NCI-H2227 (cell line): ENCODE measurements at regions not wholly inside any gene's neighbourhood (a gene's known extent, or its start where the extent isn't known, plus 50 kb on each side); places are given as distances from the start of the nearest gene placed in this dataset.

Source experiments
- DNase-seq: peaks from one replicate; lab custom pipeline; 2025; ENCODE audit not compliant: unreplicated experiment; lab: John Stamatoyannopoulos, UW

DNA sequence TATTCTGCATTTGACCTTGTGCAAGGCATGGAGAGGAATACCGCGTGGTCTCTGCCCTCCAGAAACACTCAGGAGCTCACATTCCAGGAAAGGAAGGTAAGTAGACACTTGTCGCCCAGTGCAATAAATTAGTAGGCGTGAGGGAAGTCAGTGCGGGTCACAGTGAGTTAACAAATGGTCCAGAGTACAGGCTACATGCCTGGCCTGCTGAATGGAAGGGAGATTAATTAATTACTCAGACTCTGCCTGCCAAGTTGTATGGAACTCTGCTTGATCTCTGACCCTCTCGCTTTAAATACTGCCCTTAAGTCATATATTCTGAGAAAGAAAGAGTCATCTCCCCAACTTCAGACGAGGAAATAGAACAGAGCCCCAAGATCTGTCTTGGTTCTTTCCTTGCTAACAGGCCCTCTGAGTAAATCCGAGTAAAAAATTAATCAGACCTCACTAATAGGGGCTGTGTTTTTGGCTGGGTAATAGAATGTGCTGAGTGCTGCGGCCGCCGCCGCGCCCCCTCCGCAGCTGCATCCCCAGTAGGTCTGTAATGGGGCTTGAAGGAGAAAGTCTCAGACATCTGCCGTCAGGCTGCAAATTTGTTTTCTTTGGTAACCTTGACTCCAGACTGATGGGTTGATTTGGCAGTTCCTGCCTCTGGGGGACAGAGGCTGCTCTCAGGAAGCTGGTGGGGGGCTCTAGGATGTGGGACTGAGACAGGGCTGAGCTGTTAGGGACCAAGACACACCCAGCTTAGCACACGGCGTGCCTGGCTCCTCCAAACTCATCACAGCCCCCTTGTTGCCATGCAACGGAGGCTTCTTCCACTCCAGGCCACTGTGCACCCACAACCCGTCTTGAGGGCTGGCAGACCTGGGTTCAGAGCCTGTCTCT, 144.4 kb downstream of the NSG2 start:
- no peak for DNase-seq

DNA sequence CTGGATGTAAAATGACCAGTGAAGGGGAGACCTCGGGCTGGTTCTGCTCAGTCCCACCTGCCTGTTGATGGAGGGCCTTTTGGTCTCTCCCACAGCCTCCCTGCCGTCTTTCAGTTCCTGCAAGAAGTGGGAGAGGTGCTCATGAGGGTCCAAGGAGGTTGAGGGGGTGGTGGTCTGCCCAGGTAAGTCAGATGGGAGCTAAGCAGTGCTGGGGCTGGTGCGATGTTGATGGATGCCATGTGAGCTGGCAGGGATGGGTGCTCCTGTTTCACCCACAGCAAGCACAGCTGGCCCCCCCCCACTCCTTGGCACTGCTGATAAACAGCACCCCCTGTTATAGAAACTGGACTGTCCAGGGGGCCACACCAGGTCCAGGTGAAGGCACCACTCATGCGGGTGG, 145.6 kb downstream of the NSG2 start:
- no peak for DNase-seq

DNA sequence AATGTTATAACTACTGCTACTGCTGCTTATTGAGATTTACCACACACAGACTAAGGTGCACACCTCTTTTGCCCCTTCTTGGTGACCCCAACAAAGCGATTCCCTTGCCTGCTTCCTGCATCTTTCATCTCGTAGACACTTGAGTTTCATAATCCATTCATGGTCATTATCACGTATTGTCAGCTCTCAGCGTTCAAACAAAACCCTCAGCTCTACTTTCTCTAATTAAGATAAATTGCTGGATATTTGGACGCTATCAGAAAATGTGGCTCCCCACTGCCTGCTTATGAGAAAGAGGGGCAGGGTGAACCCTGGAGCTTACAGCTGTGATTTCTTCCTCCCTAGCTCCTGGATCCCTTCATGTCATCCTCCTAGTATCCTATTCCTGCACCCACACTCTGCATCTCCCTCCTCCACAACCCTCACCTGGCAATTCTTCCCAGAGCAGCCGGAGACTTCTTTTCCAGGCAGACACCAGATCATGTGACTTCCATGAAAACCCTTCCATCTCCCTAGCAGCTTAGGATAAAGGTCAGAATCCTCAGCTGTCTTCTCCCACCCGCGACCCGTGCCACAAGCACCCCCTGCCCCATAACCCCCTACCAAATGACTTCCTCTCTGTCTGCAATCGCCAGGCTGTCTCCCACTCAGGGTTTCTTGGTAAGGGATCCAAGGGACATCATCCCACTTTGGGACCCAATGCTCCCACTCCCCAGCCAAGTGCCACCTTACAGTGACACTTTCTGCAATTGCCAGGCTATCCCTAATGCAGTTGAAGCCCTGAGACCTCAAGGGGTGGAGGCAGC, 146.5 kb downstream of the NSG2 start:
- DNase-seq: no peak

DNA sequence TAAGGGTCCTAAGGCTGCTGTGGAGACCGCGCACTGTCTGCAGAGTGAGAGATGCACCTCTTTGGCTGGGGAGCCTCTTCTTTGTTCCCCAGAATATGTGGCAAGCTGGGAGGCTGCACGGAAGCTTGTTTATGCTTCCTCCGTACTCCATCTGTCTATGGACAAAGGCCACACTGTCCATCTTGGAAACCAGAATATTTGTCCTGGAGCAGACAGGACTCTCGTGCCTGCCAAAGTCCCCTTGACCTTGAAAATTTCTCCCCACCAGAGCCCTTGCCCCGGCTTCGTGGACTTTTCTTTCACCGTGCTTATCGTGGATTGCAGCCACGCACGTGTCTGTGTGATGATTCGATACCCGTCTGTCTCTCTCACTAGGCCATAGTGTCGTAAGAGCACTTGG, 147.4 kb downstream of the NSG2 start:
- no peak for DNase-seq

DNA sequence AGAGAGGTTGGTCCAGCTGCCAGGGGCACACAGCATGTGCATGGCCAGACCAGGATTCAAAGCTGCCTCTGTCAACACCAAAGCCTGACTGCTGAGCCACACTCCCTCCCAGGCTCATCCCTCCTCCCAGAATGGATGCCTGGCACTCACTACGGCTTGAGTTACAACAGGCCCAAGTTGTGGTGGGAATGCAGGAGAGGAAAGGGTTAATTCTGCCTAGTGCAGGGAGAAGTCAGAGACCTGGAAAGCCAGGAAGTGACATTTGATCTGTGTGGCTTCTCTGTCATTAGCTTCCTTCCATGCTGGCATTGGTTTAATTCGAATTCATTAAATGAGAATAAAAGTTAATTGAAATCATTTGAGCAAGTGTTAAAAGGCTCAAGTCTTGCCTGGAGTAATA, 150.0 kb downstream of the NSG2 start:
- DNase-seq: no peak

DNA sequence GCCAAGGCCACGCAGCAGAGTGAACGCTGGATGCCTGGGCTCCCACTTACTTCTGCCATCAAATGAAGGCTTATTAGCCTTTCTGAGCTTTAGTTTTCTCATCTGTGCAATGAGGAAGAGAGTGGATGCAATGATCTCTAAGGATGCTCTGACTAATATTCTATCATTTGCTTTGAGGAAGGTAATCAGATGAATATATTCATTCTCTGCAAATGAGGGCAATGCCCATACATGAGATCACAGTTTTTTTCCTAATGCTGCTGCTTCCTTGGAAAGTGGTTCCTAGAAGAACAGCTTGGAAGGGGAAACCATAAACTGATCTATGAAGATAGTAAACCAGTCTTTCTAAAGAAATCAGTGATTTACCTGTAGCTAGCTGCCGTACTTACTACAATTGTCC, 152.4 kb downstream of the NSG2 start:
- no peak for DNase-seq

DNA sequence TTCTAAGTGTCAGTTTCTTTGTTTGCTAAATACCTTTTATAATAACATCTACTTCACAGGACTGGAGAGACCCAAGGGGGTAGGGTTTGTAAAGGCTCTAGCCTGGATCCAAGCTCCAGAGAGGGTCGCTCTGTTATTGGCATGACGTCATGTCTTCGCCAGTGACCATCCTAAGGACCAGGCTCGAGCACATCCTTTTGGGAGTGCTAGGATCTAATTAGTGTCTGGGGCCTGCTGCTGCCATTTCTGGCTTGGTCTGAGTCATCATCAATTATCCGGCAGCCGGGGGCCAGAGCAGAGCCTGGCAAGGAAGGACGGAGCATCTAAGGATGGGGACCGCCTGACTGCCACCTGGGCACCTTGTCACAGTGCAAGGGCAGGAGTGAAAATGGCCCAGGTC, 153.0 kb downstream of the NSG2 start:
- no peak for DNase-seq

DNA sequence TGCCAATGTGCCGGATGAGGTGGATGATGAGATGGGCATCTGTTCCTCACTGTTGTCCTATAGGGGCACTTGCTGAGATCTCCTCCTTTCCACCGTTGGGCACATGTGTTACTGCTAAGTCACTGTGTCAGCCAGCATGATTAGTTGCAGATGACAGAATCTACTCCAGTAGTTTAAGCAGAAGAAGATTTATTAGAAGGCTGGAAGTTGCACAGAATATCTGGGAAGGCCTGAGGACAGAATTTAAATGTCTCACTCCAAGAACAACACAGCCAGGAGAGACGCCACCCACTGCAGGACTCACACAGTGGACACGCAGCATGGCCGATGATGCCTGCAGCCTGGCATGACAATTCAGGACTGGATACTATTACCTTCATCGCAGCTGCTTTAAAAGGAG, 157.5 kb downstream of the NSG2 start:
- no peak for DNase-seq

DNA sequence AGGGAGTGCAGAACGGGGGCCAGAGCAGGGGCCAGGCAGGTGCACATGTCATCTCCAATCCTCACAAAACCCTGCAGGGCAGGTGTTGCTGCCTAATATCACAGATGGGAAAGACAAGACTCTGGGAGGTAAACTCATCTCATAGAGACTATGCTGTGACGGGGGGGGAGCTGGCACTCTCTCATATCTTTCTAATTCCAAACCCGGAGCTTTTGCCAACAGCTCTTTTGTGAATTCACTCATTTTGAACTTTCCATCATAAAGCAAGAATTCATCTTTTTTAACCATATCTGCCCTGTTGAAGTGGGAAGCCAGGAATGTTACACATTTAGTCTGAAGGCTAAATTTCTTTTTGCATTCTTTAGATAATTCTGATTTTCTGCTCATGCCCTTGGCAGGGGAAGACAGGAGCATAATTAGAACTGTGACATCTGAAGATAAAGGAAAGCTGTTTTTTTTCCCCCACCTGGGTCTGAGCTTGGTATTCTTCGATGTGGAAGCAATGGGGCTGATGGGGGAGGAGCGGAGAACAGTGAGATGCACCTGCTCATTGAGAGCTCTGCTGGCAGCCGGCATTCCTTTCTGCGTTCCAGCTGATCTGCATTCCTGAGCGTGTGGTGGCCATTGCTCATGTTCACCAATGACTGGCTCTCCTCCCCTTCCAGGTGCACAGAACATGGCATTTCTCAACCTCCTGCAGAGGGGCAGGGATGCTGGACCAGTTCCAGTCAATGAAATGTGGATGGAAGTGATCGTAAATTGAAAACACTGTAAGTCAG, 159.2 kb downstream of the NSG2 start:
- no peak for DNase-seq

DNA sequence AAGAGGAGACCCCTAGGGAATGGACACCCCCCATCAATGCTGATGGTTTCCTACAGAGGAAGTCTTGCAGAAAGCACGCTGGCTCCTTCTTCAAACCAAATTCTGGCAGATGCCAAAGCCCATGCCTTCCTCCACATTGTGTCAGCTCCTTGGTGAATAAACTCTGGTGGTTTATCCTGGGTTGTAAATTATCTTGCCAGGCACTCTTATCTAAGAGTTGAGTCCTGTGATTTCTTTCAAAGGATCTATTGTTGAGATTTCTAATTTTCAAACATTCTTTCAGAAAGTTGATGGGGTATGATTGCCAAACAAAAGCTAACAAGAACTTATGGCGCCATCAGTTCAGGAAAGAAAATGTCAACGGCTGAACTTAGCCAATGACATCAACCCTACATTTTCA, 160.4 kb downstream of the NSG2 start:
- no peak for DNase-seq

DNA sequence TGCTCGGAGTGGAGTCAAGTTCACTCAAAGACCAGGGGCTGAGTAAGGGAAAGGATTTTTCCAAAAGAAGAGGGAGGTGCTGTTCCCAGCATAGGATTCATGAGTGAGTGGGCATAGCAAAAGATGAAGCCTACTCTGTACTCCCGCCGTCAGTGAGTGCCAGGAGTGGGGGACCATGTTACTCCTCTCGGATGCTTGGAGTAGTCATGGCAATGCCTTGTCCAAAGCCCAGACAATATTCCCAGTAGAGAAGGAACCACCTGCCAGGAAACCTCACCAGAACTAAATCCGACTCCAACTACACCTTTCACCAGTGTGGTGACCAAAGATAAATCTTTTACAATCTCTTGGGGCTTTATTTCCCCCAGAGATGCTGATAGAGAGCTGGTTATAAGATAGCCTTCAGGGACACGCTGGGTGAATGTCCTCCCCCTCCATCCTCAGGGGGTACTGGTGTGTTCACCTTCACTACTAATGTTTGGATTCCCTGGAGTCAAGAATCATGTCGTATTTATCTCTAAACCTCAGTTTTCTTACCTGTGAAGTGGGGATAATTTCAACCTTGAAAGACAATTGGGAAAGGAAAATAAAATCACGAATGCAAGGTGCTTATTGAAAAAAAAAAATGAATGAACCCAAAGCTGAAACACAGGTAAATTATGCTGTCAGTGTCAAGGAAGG, 165.2 kb downstream of the NSG2 start:
- DNase-seq: no peak

DNA sequence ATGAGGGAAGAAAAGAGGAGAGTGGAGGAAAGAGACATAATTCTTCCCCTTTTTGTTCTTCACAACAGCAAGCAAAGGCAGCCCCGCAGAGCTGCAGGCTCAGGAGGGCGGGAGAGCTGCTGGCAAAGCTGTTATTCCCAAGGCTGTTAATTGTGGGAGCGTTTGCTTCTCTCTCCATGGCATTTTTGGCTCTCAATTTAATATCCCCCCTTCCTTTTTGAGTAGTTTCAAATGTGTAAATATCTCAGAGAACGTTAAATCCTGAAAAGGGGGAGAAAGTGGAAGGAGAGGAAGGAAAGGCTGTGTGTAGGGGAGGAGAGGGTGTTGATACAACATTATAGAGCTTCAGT, 165.7 kb downstream of the NSG2 start:
- no peak for DNase-seq

DNA sequence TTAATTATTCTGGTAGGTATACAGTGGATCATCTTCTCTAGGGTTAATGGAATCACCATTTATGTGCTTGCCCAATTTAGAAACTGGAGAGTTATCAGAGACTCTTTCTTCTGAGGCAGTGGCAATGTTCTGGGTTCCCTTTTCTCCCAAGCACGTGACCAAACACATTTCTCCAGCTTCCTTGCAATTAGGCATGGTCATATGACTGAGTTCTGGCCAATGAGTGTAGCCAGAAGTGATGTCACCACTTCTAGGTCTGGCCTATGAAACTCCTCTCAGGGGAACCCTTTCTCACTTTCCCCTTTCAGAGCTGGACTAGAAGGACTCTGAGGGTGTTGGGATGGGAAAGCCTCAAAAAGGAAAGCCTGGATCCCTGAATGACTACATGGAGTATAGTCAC, 172.0 kb downstream of the NSG2 start:
- no peak for DNase-seq

DNA sequence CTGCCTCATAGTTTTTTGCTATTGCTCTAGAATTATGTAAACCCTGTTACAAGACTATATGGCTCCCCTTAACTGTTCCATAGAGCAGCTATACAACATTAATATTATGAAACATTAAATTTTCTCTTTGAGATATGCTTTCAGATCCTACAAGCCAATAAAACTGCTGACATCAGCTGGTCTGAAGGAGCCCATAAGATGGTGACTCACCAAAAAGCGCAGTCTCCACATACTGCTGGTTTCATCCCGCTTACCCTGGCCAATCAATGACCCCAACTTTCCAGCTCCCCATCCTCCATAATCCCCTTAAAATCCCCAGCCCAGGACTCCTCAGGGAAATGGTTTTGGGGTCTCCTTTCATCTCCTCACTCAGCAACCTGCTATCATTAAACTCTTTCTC, 172.7 kb downstream of the NSG2 start:
- no peak for DNase-seq

DNA sequence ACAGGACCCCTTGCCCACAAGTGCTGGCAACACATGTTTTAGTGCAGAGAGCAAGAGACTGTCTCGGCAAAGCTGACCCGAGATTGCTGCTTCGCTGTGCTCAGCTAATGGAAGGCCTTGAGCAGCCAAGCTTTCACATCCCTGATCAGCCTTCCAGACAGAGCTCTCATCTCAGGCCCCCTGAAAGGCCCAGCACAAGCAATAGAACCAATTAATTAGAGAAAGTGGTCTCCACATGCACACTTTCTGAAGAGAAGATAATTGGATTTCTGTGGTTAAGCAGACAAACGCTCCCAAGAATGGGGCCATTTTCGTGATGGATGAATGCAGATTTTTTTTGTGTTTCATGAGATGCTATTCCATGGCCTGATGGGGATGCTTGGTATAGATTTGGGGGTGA, 174.9 kb downstream of the NSG2 start:
- no peak for DNase-seq

DNA sequence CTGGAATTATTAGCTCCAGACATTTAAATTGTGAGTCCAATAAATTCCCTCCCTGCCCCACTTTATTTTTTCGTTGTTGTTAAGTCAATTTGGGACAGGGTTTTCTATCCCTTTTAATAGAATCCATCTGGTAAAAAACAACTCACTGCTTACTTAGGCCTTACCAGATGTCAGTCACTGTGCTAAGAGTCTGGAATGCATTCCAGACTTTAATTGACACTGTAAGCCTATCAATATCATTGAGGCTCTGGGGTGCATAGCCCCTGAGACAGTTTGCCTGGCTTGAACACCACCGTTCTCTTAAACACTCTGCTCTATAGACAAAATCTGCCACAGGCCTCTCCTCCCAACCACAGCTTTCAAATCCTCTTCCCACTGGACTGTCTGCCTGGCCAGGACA, 175.9 kb downstream of the NSG2 start:
- DNase-seq: no peak

DNA sequence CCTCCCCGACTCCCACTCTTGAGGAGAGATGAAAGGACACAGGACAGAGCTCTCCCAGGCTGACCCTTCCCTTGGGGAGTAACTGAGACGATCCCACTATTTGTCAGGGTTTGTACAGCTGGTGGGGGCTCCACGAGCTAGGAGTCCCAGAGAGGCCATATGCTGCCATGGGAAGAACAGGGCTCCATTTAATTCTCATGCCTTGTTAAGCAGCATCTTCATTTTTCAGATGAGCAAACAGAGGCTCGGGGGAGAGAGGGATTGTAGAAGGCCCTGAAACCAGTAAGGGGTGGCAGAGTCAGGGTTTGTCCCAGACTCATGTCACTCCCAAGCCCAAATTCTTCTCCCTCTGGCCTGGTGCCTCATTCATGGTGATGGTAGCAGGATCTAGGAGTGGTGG, 176.4 kb downstream of the NSG2 start:
- DNase-seq: no peak

DNA sequence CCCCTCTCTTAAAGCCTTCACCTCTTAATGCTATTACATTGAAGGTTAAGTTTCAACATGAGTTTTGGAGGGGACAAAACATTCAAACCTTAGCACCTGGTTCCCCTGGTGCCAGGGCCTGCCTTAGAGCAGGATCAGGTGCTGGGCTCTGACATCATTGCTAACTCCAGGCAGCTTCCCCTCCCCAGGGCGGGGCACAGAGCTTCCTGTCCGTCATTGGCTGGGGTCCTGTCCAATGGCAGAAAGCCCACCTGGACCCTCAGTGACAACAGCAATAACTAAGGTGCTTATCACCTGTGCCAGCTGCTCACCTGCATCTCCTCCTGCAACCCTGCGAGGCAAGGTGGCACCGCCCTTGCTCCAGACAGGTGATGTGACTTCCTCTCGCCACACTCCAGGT, 177.4 kb downstream of the NSG2 start:
- DNase-seq: no peak

DNA sequence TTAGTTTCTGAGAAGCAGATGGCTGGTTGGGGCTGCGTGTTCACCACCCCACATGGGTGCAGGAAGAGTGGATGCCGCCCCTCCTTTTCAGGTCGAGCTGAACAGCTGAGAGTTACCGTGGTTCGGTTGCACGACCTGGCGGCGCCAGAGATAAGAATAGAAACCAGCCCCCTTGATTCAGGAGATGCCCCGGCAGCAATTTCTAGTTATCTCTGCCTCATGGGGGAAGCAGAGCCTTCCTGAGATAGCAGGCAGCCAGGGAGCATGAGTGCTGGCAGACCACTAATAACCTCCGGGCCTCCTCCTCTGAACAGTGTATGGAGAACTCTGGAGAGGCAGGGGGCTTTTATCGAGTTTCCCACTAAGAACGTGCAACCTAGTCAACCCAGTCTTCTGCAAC, 177.8 kb downstream of the NSG2 start:
- DNase-seq: no peak

DNA sequence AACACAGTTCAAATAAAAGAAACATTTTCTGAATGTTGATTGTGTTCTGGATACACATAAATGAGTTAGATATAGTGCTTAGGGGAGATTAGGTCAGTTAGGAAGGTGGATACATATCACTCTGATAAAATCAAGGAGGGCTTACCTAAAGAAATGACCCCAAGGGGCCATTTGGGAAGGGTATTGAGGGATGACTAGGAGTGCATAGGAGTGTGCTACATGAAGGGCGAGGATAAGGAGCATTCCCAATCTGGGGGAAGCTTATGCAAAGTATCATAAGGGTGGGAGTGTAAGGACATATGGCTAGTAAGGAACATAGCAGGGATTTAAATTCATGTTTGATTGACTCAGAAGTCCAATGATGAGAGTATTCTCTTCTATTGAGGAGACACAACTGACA, 183.6 kb downstream of the NSG2 start:
- DNase-seq: no peak
